HG03045 (cell line): ENCODE measurements at regions not wholly inside any gene's neighbourhood (a gene's known extent, or its start where the extent isn't known, plus 50 kb on each side); places are given as distances from the start of the nearest gene placed in this dataset.
"Not testable (repeated sequence)": the region's sequence is repeated elsewhere in the genome, so short reads cannot be mapped to it uniquely, and the experiment has no call there.

Experiments
- ATAC-seq: cut with Tn5 transposase; IDR thresholded peaks from one replicate; pipeline ENCODE4 v1.9.1; 2021; ENCODE audit warnings: mild to moderate bottlenecking, moderate library complexity; ENCODE audit not compliant: unreplicated experiment

DNA sequence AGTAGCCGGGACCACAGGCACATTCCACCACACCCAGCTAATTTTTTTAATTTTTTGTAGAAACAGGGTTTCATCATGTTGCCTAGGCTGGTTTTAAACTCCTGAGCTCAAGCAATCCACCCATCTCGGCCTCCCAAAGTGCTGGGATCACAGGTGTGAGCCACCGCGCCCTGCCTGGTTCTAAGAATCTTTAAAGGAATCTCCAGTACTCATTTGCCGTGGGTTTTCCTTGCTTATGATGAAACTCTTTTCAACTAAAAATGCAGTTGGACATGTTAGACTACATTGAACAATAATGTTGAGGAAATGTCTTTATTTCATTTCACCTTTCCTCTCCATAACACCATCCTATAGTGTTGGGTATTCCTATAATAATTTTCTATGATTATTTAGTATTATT lies 121.6 kb downstream of the ZNF281 start:
- no peak for ATAC-seq

DNA sequence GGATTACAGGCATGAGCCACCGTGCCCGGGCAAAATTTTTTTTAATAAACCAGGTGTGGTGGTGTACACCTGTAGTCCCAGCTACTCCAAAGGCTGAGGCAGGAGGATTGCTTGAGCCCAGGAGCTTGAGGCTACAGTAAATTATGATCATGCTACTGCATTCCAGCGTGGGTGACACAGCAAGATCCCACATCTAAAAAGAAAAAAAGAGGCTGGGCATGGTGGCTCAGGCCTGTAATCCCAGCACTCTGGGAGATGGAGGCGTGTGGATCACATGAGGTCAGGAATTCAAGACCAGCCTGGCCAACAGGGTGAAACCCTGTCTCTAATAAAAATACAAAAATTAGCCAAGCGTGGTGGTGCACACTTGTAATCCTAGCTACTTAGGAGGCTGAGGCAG lies 125.6 kb downstream of the ZNF281 start:
- not testable (repeated sequence) for ATAC-seq

DNA sequence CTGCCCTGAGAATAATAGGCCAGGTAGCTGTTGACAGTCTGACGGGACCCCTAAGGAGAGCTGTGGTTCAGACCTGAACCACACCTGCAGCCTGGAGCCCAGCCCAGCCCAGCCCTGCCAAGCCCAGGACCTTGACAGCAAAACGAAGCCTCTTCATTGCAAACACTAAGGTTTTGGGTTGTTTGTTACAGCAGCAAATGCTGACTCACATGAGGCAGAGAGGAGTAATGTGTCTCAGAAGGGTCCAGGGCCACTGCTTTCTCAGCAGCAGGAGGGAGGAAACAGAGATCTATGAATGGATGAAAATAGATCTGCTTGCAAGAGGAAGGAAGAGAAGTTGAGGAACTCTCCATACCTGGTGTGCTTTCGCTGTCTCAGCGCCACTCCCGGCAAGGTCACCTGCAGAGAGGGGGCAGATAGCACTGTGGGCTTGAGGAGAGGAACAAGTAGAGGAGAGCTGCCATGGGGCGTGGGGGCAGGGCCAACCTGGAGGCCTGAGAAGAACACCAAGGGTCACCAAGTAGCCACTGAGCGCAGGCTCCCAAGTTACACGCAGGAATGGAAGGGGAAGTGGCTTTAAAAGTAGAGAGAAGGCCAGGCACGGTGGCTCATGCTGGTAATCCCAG lies 127.2 kb downstream of the ZNF281 start:
- ATAC-seq: no peak

DNA sequence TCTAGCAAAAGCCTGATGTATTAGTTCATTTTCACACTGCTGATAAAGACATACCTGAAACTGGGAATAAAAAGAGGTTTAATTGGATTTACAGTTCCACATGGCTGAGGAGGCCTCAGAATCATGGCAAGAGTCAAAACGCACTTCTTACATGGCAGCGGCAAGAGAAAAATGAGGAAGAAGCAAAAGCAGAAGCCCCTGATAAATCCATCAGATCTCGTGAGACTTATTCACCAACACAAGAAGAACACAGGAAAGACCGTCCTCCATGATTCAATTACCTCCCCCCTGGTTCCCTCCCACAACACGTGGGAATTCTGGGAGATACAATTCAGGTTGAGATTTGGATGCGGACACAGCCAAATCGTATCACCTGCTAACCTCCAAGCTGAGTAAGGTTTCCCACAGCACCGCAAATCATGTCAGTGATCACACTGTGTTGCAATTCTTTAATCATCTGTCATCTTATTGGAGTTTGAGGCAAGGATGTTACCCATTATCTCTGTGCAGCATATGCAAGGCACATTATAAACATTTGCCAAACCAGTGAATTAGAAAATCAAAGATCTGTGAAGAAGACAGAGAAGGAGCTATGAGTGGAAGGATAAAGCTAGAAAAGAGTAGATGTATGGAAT lies 128.5 kb downstream of the ZNF281 start:
- no peak for ATAC-seq

DNA sequence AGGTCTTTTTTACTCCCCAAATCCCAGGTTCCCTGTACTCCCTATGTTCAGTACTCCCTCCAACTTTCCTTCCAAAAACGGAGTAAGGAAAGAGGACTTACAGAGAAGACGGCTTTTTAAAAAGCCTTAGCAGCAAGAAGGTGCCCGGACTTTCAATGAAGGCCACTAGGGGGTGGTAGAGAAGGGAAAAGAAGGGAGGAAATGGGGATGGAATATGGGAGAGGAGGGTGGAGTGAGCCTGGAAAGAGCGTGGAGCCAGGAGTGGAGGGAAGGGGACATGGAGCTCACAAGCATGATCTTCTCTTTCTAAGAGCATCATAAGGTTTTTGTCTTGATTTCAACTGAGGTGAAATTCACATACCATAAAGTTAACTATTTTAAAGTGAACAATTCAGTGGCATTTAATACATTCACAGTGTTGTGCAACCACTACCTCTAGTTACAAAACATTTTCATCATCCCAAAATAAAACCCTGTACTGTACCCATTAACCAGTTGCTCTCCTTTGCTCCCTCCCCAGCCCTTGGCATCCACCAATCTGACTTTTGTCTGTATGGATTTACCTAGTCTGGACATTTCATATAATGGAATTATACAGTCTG lies 129.9 kb downstream of the ZNF281 start:
- no peak for ATAC-seq

DNA sequence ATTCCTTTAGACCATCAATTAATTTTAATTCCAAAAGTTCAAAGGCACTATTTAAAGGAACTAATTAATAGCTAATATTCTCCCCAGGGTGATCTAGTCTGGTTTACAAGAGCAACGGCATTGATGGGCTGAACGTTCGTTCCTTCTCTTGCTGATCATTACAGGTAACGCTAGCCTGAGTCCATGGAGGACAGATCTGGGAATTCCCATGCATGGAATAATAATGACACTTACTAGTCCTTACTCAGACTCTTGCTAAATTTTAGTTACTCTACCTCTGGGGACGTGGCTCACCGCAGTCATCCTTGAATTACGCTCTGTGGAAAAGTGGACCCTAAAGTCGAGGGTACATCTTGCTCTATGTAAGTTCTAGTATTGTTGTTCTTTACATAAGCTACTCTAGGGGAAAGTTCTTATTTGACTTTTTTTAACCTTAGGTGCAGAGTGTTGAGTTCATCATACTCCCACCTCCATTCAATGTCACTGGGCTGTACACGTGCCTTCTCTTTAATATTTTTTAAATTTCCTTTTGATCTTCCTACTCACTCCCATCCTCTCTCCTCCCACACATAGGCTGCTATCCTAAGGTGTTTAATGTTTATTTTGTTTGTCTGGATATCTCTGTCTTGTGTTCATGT lies 133.9 kb downstream of the ZNF281 start:
- no peak for ATAC-seq

DNA sequence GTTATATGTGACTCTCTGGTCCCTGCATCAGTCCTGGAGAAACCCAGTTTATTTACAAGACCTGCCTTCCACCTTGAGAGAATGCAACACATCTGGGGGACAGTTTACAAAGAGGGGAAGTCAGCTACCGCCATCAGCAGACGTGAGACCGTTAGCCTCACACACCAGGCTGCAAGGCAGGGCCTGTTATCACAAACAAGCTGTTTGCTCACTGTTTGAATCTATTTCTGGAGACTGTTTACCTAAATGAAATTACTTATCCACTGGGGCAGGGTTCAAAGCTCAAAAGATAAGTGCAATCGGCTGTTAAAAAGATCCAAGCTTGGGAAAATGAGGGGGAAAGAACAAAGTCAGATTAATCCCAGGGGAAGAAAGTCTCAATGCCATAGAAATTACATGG lies 134.4 kb downstream of the ZNF281 start:
- ATAC-seq: no peak

DNA sequence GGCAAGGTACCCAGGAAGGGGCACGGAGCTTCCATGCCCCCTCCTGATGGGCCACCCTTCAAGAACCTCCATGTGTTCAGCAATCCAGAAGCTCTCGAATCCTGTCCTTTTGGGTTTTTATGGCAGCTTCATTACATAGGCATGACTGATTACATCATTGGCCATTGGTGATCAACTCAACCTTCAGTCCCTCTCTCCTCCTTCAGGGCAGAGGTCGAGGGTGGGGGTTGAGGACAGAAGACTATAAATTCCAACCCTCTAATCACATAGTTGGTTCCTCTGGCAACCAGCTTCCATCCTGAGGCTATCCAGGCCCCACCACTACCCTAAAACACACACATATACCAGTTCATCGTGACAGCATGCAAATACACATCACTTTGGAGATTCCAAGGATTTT lies 135.7 kb downstream of the ZNF281 start:
- no peak for ATAC-seq

DNA sequence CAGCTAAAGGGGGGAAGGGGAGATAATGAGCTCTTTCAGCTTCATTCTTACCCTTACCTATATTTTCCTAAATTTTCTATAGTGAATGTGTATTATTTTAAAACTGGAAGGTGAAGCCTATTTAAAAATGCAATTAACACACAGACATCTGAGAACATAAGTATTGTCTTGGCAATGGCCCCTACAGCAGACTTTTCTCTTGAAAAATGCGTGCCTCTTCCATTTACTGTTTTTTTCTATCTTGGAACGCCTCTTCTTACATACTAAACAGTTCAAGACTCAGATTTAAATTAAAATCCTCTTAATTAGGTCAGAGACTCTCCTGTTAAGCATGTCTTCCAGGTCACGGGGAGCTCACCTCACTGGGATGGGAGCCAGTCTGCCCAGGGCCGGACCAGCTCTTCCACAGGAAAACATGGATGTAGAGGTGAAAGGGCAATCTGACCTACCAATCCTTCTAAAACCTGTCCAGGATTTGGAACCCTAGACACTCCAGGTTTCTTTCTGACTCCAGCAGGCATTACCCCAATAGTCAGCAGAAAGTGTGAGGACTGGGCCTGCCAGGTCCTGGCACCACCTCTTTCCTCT lies 137.3 kb downstream of the ZNF281 start:
- ATAC-seq: no peak

DNA sequence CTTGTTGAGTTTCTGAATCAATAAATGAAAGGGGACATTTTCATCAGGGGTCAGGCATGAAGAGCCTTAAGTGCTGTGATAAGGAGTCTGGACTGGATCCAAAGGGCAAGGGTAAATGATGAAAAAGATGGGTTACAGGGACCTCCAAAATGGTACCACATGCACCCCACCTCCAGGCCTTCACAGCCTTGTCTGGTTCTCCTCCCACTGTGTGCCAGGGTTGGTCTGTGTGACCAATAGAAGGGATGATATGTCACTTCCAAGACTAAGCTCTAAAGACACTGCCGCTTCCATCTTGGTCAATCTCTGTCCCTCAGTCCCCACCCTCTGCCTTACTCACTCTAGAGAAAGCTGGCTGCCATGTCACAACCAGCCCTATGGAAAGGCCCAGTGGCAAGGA lies 140.6 kb downstream of the ZNF281 start:
- no peak for ATAC-seq

DNA sequence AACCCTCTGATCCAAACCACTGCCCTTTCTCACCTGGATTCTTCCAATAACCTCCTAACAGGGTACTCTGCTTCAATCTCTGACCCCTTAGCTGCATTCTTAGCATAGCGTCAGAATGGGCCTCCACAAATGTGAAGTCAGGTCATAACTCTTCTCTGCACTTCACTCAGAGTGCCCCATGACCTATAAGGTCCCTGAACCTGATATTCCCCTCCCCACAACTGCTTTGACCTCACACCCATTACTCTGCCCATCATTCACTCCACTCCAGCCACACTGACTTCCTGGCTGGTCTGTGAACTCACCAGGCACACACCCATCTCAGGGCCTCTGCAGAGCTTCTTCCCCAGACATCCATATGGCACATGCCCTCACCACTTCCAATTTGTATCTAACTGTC lies 141.9 kb downstream of the ZNF281 start:
- ATAC-seq: no peak

DNA sequence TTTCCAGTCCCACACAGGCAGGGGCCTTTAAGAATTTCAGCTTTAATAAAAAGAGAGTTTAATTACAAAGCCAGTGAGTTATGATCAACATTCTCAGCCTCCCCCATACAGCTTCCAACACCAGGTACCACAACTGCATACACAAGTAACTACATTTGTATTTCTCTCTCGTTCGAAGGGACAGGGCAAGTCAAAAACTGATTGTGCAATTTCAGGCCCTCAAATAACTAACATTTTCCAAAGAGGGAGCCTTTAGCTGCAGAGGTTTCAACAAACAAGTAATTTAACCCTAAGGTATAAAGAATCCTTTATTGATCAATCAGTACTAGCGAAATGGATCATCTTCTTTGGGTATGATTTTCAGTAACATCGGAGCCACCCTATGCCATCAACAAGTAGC lies 142.4 kb downstream of the ZNF281 start:
- ATAC-seq: no peak

DNA sequence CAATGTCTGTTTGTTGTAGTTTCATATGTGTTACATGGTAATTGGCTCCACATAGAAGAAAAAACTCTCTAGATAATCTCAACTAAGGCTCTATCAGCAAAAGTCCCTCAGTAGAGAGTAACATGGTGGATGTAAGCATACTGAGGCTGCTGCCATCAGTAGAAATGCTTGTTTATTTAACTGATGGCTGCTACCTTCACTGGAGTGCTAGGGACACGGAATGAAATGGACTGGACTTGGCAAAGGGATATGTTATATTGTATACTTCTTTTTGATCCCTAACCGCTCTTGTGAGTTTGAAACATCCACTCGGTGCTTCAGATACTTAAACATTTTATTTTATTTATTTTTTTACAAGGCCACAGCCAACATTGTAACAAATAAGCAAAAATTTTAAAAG lies 143.0 kb downstream of the ZNF281 start:
- ATAC-seq: no peak

DNA sequence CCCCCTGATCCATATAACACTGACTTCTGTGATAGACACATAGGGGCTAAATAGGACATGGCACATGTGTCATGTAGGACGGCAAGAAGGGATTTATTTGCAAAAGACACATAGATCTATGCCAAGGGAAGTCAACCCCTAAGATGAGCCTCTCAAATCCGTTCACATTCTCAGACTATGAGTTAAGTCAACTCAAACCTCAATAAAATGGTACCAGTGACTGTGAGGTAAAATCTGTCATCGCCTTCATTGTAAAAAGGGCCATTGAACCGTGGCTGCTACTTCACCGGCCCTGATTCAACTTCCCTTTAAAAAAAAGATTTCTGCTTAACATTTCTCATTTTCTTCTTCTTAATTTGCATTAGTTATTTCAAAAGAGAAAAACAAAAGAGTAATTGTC lies 144.0 kb downstream of the ZNF281 start:
- ATAC-seq: no peak

DNA sequence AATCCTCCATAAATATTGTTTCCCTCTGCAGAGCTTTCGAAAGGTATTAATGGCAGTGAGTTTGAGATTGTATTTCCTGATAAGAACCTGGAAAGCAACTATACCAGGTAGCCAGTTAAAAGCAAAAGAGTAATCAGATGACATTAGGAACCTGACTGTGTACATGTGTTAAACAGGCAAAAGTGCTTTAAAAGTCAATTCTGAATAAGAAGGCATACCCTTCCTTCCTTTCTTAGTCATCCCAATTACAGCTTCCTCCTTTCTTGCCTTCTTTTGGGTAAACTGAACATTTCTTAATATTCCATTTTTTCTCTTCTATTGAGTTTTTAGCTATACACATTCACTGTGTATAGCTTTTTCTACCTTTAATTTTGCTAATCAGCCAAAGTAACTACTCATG lies 144.7 kb downstream of the ZNF281 start:
- ATAC-seq: no peak

DNA sequence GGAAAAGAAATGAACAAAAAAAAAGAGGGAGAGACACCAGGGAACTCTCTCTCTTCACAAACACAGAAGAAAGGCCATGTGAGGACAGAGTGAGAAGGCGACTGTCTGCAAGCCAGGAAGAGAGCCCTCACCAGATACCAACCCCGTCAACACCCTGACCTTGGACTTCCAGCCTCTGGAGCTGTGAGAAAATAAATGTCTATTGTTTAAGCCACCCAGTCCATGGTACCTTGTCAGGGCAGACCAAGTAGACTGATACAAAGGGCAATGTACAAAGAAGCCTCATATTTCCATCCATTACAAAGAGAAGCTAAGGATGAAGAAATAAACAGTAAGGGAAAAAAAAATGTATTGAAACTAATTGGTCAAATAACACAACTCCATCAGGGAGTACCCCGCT lies 146.6 kb downstream of the ZNF281 start:
- no peak for ATAC-seq

DNA sequence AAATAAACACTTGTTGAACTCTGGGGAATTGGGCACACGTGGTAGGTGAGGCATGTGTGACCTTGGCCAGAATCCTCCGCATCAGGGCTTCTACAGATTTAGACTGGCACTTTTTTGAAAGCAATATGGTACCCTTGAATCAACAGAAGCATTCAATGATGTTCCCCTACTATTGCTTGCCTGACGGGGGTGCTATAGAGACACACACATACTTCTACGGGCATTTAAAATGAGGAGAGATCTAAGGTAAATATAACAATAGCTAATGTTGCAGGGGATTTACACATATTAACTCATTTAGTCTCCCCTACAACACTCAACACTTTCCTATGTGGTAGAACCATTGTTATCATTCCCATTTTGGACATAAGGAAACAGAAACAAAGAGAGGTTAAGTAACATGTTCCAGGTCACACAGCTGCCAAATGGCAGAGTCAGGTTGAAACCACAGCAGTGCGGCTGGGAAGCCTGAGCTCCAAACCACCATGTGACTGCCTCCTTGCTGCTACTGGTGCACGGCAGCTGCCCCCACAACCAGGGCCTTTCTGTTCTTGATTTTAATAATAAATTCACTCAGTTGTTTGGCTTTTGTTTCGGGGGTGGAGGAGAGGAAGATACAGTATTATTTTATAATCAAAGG lies 147.4 kb downstream of the ZNF281 start:
- peak; percentile 94 for ATAC-seq

DNA sequence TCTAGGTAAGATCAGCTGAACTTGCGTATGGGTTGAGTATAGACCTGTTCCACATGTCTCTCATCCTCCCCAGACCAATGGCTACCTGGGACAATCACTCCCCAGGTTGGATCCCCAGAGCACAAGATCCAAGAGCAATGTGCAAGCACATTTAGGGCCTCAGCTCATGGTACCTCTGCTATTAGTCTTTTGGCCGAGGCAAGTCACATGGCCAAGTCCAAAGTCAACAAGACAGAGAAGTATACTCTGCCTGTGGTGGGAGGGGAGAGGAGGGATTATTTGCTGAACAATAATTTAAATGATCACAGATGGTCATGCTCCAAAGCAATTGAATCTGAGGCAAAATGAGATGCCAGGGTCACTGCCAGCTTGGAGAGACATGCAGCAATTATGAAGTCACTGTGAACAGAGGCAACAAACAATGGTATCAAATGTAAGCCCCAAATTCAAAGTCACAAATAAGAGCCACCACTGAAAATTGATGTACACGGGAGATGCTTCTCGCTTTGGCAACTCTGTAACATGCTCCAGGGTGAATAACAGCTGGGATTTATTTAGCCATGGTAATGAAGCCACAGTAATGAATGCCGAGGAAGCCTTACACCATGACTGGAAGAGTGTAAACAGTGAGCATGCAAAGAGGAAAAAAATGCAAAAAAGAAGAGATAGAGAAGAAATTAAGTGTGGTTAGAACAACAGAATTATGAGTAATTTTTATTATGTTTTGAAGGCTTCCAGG lies 149.1 kb downstream of the ZNF281 start:
- ATAC-seq: no peak

DNA sequence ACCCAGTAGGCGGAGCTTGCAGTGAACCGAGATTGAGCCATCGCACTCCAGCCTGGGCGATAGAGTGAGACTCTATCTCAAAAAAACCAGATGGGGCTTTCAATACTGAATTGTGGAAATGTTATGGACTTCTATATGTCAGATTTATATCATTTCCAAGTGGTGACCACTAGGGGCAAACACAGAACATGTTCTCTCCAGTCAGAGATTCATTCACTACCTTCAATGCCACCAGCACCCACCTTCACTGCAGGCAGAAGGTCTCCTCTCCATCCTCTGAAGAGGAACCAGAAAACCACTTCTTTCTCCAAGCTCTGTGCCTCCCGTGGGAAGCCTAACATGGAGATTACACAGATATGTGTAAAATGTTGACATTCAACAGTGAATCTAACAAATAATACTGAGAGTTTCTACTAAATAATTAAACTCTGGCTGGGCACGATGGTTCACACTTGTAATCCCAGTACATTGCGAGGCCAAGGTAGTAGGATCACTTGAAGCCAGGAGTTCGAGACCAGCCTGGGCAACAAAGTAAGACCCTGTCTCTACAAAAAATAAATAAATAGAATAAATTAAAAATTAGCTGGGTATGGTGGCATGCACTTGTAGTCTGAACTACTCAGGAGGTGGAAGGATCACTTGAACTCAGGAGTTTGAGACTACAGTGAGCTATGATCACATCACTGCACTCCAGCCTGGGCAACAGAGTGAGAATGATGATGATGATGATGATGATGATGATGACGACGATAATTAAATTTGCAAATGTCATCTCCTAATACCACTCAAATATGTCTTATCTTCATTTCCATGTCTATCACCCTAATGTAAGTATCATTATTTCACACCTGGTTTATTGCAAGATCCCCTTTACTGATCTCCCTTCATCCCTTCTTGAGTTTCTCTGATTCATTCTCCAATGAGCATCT lies 151.1 kb downstream of the ZNF281 start:
- ATAC-seq: no peak

DNA sequence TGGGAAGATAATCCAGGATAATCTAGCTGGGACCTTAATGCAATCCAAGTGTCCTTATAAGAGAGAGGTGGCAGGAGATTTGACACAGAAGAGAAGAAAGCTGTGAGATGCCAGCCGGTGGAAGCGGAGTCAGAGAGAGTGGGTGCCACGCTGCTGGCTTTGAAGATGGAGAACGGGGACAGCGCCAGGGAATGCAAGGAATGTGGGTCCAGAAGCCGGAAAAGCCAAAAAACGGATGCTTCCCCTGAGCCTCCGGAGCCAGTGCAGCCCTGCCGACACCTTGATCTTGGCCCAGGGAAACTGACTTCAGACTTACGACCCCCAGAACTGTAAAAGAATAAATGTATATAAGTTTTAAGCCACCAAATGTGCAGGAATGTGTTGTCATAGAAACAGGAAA lies 152.6 kb downstream of the ZNF281 start:
- no peak for ATAC-seq
